GM19025 (cell line): ENCODE measurements at regions not wholly inside any gene's neighbourhood (a gene's known extent, or its start where the extent isn't known, plus 50 kb on each side); places are given as distances from the start of the nearest gene placed in this dataset.

Experiments used
- ATAC-seq: cut with Tn5 transposase; IDR thresholded peaks from one replicate; pipeline ENCODE4 v1.9.1; 2021; ENCODE audit warnings: mild to moderate bottlenecking, low read depth, moderate library complexity; ENCODE audit not compliant: unreplicated experiment

GRCh38 chr9:28770827-28771226 is 1197.5 kb upstream of the C9orf72 start:
- no peak for ATAC-seq

GRCh38 chr9:28774433-28775235 is 1201.4 kb upstream of the C9orf72 start:
- ATAC-seq: no peak

GRCh38 chr9:28779243-28779642 is 1206.0 kb upstream of the C9orf72 start:
- no peak for ATAC-seq

- no peak for ATAC-seq
Measured at GRCh38 chr9:28781481-28781880, 1208.2 kb upstream of the C9orf72 start.

- no peak for ATAC-seq
Measured at GRCh38 chr9:28782630-28783029, 1209.3 kb upstream of the C9orf72 start.

- no peak for ATAC-seq
Measured at GRCh38 chr9:28792716-28793115, 1219.4 kb upstream of the C9orf72 start.

GRCh38 chr9:28799876-28800275 is 1226.6 kb upstream of the C9orf72 start:
- no peak for ATAC-seq

GRCh38 chr9:28801144-28801799 is 1228.0 kb upstream of the C9orf72 start:
- no peak for ATAC-seq

GRCh38 chr9:28805197-28805596 is 1231.9 kb upstream of the C9orf72 start:
- ATAC-seq: no peak

- ATAC-seq: no peak
Measured at GRCh38 chr9:28808042-28808441, 1234.8 kb upstream of the C9orf72 start.

GRCh38 chr9:28810388-28811075 is 1237.3 kb upstream of the C9orf72 start:
- no peak for ATAC-seq

- no peak for ATAC-seq
Measured at GRCh38 chr9:28820741-28821140, 1247.5 kb upstream of the C9orf72 start.

- ATAC-seq: no peak
Measured at GRCh38 chr9:28821240-28821639, 1248.0 kb upstream of the C9orf72 start.

- ATAC-seq: no peak
Measured at GRCh38 chr9:28824432-28824963, 1251.2 kb upstream of the C9orf72 start.

- no peak for ATAC-seq
Measured at GRCh38 chr9:28832168-28832770, 1259.0 kb upstream of the C9orf72 start.

- no peak for ATAC-seq
Measured at GRCh38 chr9:28834156-28834555, 1260.9 kb upstream of the C9orf72 start.

- no peak for ATAC-seq
Measured at GRCh38 chr9:28839778-28840430, 1266.6 kb upstream of the C9orf72 start.

- ATAC-seq: no peak
Measured at GRCh38 chr9:28841775-28842174, 1268.5 kb upstream of the C9orf72 start.

- ATAC-seq: no peak
Measured at GRCh38 chr9:28847331-28847730, 1274.0 kb upstream of the C9orf72 start.

- ATAC-seq: no peak
Measured at GRCh38 chr9:28848671-28849070, 1275.4 kb upstream of the C9orf72 start.
